ENCODE measurements at regions not wholly inside any gene's neighbourhood (a gene's known extent, or its start where the extent isn't known, plus 50 kb on each side); places are given as distances from the start of the nearest gene placed in this dataset.
"Not testable (repeated sequence)": the region's sequence is repeated elsewhere in the genome, so short reads cannot be mapped to it uniquely, and the experiment has no call there.

GRCh38 chr20:1754306-1754705, 96.7 kb upstream of the SIRPG start:
- no peak for DNase-seq (ENCODE audit: low read depth in 2 of 2)

- DNase-seq (ENCODE audit: low read depth in 2 of 2): no peak
These were observed 94.5 kb upstream of the SIRPG start for GRCh38 chr20:1752045-1752444.

GRCh38 chr20:1748777-1749176, 91.2 kb upstream of the SIRPG start:
- DNase-seq (ENCODE audit: low read depth in 2 of 2): no peak

- DNase-seq (ENCODE audit: low read depth in 2 of 2): no peak
These were observed 90.5 kb upstream of the SIRPG start for GRCh38 chr20:1747953-1748577.

GRCh38 chr20:1742049-1742434, 84.5 kb upstream of the SIRPG start:
- not testable (repeated sequence) for DNase-seq (ENCODE audit: low read depth in 2 of 2)

- DNase-seq (ENCODE audit: low read depth in 2 of 2): no peak
These were observed 83.9 kb upstream of the SIRPG start for GRCh38 chr20:1741309-1742048.

GRCh38 chr20:1737134-1737533, 79.6 kb upstream of the SIRPG start:
- no peak for DNase-seq (ENCODE audit: low read depth in 2 of 2)

GRCh38 chr20:1735417-1736089, 78.0 kb upstream of the SIRPG start:
- no peak for DNase-seq (ENCODE audit: low read depth in 2 of 2)

- no peak for DNase-seq (ENCODE audit: low read depth in 2 of 2)
These were observed 76.8 kb upstream of the SIRPG start for GRCh38 chr20:1734269-1734858.

GRCh38 chr20:1731828-1732375, 74.3 kb upstream of the SIRPG start:
- DNase-seq (ENCODE audit: low read depth in 2 of 2): peak; percentile 18 to 45

- not testable (repeated sequence) for DNase-seq (ENCODE audit: low read depth in 2 of 2)
These were observed 73.6 kb upstream of the SIRPG start for GRCh38 chr20:1730981-1731711.

- not testable (repeated sequence) for DNase-seq (ENCODE audit: low read depth in 2 of 2)
These were observed 69.7 kb upstream of the SIRPG start for GRCh38 chr20:1727303-1727702.

GRCh38 chr20:1724901-1725300, 67.3 kb upstream of the SIRPG start:
- DNase-seq (ENCODE audit: low read depth in 2 of 2): no peak

GRCh38 chr20:1722513-1723050, 65.0 kb upstream of the SIRPG start:
- no peak for DNase-seq (ENCODE audit: low read depth in 2 of 2)

- DNase-seq (ENCODE audit: low read depth in 2 of 2): no peak
These were observed 64.3 kb upstream of the SIRPG start for GRCh38 chr20:1721687-1722512.

- DNase-seq (ENCODE audit: low read depth in 2 of 2): no peak
These were observed 63.4 kb upstream of the SIRPG start for GRCh38 chr20:1720845-1721475.

- no peak for DNase-seq (ENCODE audit: low read depth in 2 of 2)
These were observed 62.6 kb upstream of the SIRPG start for GRCh38 chr20:1720226-1720625.

- DNase-seq (ENCODE audit: low read depth in 2 of 2): no peak
These were observed 61.2 kb upstream of the SIRPG start for GRCh38 chr20:1718604-1719384.

All from stimulated activated CD4-positive, alpha-beta T cell treated with anti-CD3 and anti-CD28 coated beads, Interleukin-1b, Interleukin-23, amount 100 ng/mL, for 4 hours (primary cell).